ENCODE measurements at regions not wholly inside any gene's neighbourhood (a gene's known extent, or its start where the extent isn't known, plus 50 kb on each side); places are given as distances from the start of the nearest gene placed in this dataset.
A peak's percentile ranks its signal among the peaks of the same experiment; 100 is the strongest.

- no peak for DNase-seq
Measured at GRCh38 chr5:173808079-173808808, 79.9 kb upstream of the CPEB4 start.

GRCh38 chr5:173809014-173809413, 79.1 kb upstream of the CPEB4 start:
- DNase-seq: no peak

GRCh38 chr5:173812811-173813550, 75.2 kb upstream of the CPEB4 start:
- no peak for DNase-seq

- DNase-seq: no peak
Measured at GRCh38 chr5:173814053-173814452, 74.1 kb upstream of the CPEB4 start.

GRCh38 chr5:173815571-173815970, 72.6 kb upstream of the CPEB4 start:
- DNase-seq: no peak

- no peak for DNase-seq
Measured at GRCh38 chr5:173816728-173817127, 71.4 kb upstream of the CPEB4 start.

GRCh38 chr5:173817561-173817960, 70.6 kb upstream of the CPEB4 start:
- no peak for DNase-seq

GRCh38 chr5:173819521-173819920, 68.6 kb upstream of the CPEB4 start:
- no peak for DNase-seq

GRCh38 chr5:173823274-173823644, 64.9 kb upstream of the CPEB4 start:
- DNase-seq: no peak

- DNase-seq: peak; percentile 33
Measured at GRCh38 chr5:173823721-173824567, 64.2 kb upstream of the CPEB4 start.

- no peak for DNase-seq
Measured at GRCh38 chr5:173825215-173825865, 62.8 kb upstream of the CPEB4 start.

GRCh38 chr5:173826086-173826427, 62.1 kb upstream of the CPEB4 start:
- no peak for DNase-seq

- no peak for DNase-seq
Measured at GRCh38 chr5:173826428-173827350, 61.5 kb upstream of the CPEB4 start.

GRCh38 chr5:173828952-173829351, 59.2 kb upstream of the CPEB4 start:
- no peak for DNase-seq

GRCh38 chr5:173829826-173830225, 58.3 kb upstream of the CPEB4 start:
- DNase-seq: peak; percentile 53

- DNase-seq: no peak
Measured at GRCh38 chr5:173830421-173830820, 57.7 kb upstream of the CPEB4 start.

GRCh38 chr5:173831196-173831914, 56.8 kb upstream of the CPEB4 start:
- DNase-seq: no peak

- no peak for DNase-seq
Measured at GRCh38 chr5:173832386-173832785, 55.8 kb upstream of the CPEB4 start.

GRCh38 chr5:173833196-173833985, 54.8 kb upstream of the CPEB4 start:
- no peak for DNase-seq

GRCh38 chr5:173834071-173834771, 53.9 kb upstream of the CPEB4 start:
- no peak for DNase-seq
